ENCODE measurements at regions not wholly inside any gene's neighbourhood (a gene's known extent, or its start where the extent isn't known, plus 50 kb on each side); places are given as distances from the start of the nearest gene placed in this dataset.

- no peaks in the 10 kb centered on the region for H3K27me3 ChIP-seq (ENCODE audit: insufficient read depth, poor library complexity, severe bottlenecking)
- H3K4me3 ChIP-seq (ENCODE audit: severe bottlenecking): no peak overlapping the region
- no peaks in the 10 kb centered on the region for H3K9me3 ChIP-seq (ENCODE audit: severe bottlenecking)
- ATAC-seq (ENCODE audit: low read depth): no peak
- no peak for DNase-seq (ENCODE audit: low spot score)
- peaks cover 32% of the 10 kb centered on the region for H3K4me1 ChIP-seq (ENCODE audit: insufficient read depth, poor library complexity, severe bottlenecking)
- H3K27ac ChIP-seq (ENCODE audit: poor library complexity, severe bottlenecking): no peak overlapping the region
- H3K36me3 ChIP-seq (ENCODE audit: low read depth): no peaks in the 10 kb centered on the region
- TF ChIP-seq, protein P1, sequence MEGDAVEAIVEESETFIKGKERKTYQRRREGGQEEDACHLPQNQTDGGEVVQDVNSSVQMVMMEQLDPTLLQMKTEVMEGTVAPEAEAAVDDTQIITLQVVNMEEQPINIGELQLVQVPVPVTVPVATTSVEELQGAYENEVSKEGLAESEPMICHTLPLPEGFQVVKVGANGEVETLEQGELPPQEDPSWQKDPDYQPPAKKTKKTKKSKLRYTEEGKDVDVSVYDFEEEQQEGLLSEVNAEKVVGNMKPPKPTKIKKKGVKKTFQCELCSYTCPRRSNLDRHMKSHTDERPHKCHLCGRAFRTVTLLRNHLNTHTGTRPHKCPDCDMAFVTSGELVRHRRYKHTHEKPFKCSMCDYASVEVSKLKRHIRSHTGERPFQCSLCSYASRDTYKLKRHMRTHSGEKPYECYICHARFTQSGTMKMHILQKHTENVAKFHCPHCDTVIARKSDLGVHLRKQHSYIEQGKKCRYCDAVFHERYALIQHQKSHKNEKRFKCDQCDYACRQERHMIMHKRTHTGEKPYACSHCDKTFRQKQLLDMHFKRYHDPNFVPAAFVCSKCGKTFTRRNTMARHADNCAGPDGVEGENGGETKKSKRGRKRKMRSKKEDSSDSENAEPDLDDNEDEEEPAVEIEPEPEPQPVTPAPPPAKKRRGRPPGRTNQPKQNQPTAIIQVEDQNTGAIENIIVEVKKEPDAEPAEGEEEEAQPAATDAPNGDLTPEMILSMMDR (IDR thresholded peaks at IDR 0.05; ENCODE audit: poor library complexity, severe bottlenecking): no peak
Measured at GRCh38 chr1:200332716-200333115, 77.1 kb downstream of the ZNF281 start.

DNA sequence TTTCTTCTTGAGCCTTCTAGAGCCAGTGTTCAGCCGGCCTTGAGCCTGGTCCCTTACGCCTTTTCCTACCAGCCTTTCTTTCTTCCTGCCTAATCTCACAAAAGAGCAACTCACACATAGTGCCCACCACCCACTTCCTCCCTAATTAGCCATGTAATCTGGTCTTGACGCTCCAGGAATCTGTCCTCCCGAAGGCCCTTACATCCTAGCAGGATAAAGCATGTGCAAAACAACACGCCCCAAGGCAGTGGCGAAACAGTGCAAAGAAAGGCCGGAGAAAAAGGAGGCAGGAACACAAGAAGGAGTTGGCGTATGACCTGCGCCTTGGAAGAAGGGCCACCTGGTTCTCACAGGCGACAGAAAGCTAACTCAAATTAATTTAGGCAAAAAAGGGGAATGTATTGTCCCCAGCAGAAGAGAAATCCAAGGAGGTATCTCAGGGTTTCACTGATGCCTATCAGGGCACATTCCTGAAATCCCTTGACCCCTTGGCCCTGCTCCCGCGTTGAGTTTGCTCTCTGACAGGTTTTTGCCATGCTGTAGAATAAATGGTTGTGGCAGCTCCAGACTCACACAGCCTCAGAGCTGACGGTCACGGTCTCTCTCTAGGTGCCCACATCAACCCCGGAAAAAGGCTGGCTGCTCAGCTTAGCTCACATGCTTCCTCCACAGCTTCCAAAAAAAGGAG is 79.0 kb downstream of the ZNF281 start:
- Histone ChIP-seq H3K4me3 (ENCODE audit: severe bottlenecking) (no peak overlapping the region), H3K27me3 (ENCODE audit: insufficient read depth, poor library complexity, severe bottlenecking) (no peaks in the 10 kb centered on the region), H3K4me1 (ENCODE audit: insufficient read depth, poor library complexity, severe bottlenecking) (peaks cover 16% of the 10 kb centered on the region), H3K27ac (ENCODE audit: poor library complexity, severe bottlenecking) (no peak overlapping the region), H3K9me3 (ENCODE audit: severe bottlenecking) (no peaks in the 10 kb centered on the region), H3K36me3 (ENCODE audit: low read depth) (no peaks in the 10 kb centered on the region)
- no peak for ATAC-seq (ENCODE audit: low read depth)
- DNase-seq (ENCODE audit: low spot score): no peak
- TF ChIP-seq, protein P1 (IDR thresholded peaks at IDR 0.05; ENCODE audit: poor library complexity, severe bottlenecking): no peak

GRCh38 chr1:200329208-200329882 is 80.5 kb downstream of the ZNF281 start:
- H3K4me1 ChIP-seq (ENCODE audit: insufficient read depth, poor library complexity, severe bottlenecking): peaks cover 5% of the 10 kb centered on the region
- H3K4me3 ChIP-seq (ENCODE audit: severe bottlenecking): no peak overlapping the region
- H3K27ac ChIP-seq (ENCODE audit: poor library complexity, severe bottlenecking): no peak overlapping the region
- DNase-seq (ENCODE audit: low spot score) (no peak), ATAC-seq (ENCODE audit: low read depth) (no peak)
- TF ChIP-seq, protein P1 (IDR thresholded peaks at IDR 0.05; ENCODE audit: poor library complexity, severe bottlenecking): no peak
- no peaks in the 10 kb centered on the region for H3K9me3 ChIP-seq (ENCODE audit: severe bottlenecking)
- no peaks in the 10 kb centered on the region for H3K27me3 ChIP-seq (ENCODE audit: insufficient read depth, poor library complexity, severe bottlenecking)
- no peaks in the 10 kb centered on the region for H3K36me3 ChIP-seq (ENCODE audit: low read depth)

- TF ChIP-seq, protein P1 (IDR thresholded peaks at IDR 0.05; ENCODE audit: poor library complexity, severe bottlenecking): no peak
- Histone ChIP-seq H3K4me3 (ENCODE audit: severe bottlenecking) (no peak overlapping the region), H3K9me3 (ENCODE audit: severe bottlenecking) (no peaks in the 10 kb centered on the region), H3K27ac (ENCODE audit: poor library complexity, severe bottlenecking) (no peak overlapping the region), H3K4me1 (ENCODE audit: insufficient read depth, poor library complexity, severe bottlenecking) (no peaks in the 10 kb centered on the region), H3K27me3 (ENCODE audit: insufficient read depth, poor library complexity, severe bottlenecking) (no peaks in the 10 kb centered on the region), H3K36me3 (ENCODE audit: low read depth) (no peaks in the 10 kb centered on the region)
- no peak for ATAC-seq (ENCODE audit: low read depth)
- no peak for DNase-seq (ENCODE audit: low spot score)
Measured at GRCh38 chr1:200328379-200328778, 81.5 kb downstream of the ZNF281 start.

Data from RWPE2 (cell line).